ENCODE measurements at regions not wholly inside any gene's neighbourhood (a gene's known extent, or its start where the extent isn't known, plus 50 kb on each side); places are given as distances from the start of the nearest gene placed in this dataset.

DNA sequence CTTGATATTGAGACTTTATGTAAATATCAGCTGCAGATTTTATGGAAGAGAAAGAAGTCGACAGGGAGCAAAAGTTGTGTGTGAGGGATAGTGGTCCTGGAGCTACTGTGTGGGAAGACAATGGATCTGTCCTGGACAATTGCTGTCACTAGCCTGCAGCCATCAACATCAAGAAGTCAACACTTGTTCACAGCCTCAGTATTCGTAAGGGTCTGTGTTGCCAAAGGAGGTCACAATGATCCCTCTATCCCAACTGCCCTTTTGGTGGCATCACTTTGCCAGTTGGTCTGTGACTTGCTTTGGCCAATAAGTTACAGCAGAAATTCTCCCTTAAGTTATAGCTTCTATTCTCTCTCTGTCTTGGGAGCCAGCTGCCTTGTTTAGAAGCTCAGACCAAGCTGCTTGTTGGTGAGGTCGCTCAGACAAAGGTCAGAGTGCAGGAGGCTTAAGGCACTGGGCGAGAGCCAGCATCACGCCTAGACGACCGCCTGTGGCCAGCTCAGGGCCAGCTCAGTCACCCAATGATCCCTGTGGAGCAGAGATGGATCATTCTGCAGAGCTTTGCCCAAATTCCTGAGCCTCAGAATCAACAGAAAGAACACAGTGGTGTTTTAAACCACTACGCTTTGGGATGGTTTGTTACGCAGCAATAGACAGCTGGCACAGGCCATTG lies 134.9 kb downstream of the RHOU start:
- CTCF ChIA-PET (ENCODE audit: low intra/inter-chr PET ratio, low total read pairs), result no interaction called here

GRCh38 chr1:228871314-228872061 lies 136.2 kb downstream of the RHOU start:
- no peak overlapping the region for H3K9ac ChIP-seq (ENCODE audit: insufficient read depth, low read depth, low read length)
- H3K27ac ChIP-seq (ENCODE audit: extremely low read length, insufficient read depth, low read length), result no peak overlapping the region
- no peaks in the 10 kb centered on the region for H3K79me2 ChIP-seq (ENCODE audit: insufficient read depth, low read length)
- peaks cover 0 to 2% of the 10 kb centered on the region in 2 experiments; a peak in 1 of 5 replicates for H3K27me3 ChIP-seq (ENCODE audit: control insufficient read depth in 1 of 2, insufficient read depth in 2 of 2, low read length in 2 of 2)
- H3K4me2 ChIP-seq (ENCODE audit: low read depth, low read length), result no peak overlapping the region
- in situ Hi-C loops (cut with HindIII; ENCODE audit: extremely low pct_ligation_motif_present, low pct_unique_long_range_greater_than_20kb), result no loop called here
- H3K4me1 ChIP-seq (ENCODE audit: insufficient read depth, low read length), result peaks cover 50% of the 10 kb centered on the region
- WGBS (ENCODE audit: low lambda C conversion rate), result 76% methylated on average over 8 of the region's 8 CpGs
- no peaks in the 10 kb centered on the region for H3K36me3 ChIP-seq (replicated peaks in 1 of 2; ENCODE audit: control insufficient read depth in 1 of 2, insufficient read depth in 2 of 2, low read length in 2 of 2)
- peak overlapping the region; percentile 20 for H2AFZ ChIP-seq (ENCODE audit: low read length)
- no peaks in the 10 kb centered on the region for H4K20me1 ChIP-seq (ENCODE audit: insufficient read depth, low read length)
- ATAC-seq (no peak), FAIRE-seq (no peak), DNase-seq (ENCODE audit: low spot score) (no peak)
- ChIA-PET CTCF (ENCODE audit: low intra/inter-chr PET ratio, low total read pairs) (no interaction called here), POLR2A (no interaction called here)
- no peaks in the 10 kb centered on the region for H3K9me3 ChIP-seq (ENCODE audit: low read length)
- H3K4me3 ChIP-seq (replicated peaks in 1 of 3; ENCODE audit: insufficient read depth in 1 of 3, low read depth in 2 of 3, low read length in 3 of 3), result no peak overlapping the region
- BruUV-seq (replicated peaks), result no TSS peak
- intact Hi-C loops (cut with micrococcal nuclease; ENCODE audit: unreplicated experiment), result no loop called here
- TF ChIP-seq PBX3 (CRISPR knock-in tag; IDR thresholded peaks at IDR 0.05; ENCODE audit: borderline replicate concordance) (no peak), ZNF343 (CRISPR knock-in tag; IDR thresholded peaks at IDR 0.05) (no peak), SYNCRIP (IDR thresholded peaks at IDR 0.05; ENCODE audit: insufficient read depth, low read depth, low read length) (no peak), SP4 (CRISPR knock-in tag; IDR thresholded peaks at IDR 0.05) (no peak), ZNF354B (CRISPR knock-in tag; IDR thresholded peaks at IDR 0.05) (no peak), ZNF543 (CRISPR knock-in tag; IDR thresholded peaks at IDR 0.05) (no peak), MAFF (IDR thresholded peaks at IDR 0.05; ENCODE audit: low read depth, low read length) (no peak)
- TF ChIP-seq, protein P1, sequence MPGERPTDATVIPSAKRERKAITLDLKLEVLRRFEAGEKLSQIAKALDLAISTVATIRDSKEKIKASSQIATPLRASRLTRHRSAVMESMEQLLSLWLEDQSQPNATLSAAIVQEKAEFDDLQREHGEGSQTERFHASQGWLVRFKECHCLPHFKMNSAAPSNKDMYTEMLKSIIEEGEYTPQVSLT (CRISPR knock-in tag; IDR thresholded peaks at IDR 0.05; ENCODE audit: borderline replicate concordance, low read depth), result no peak
- TF ChIP-seq, protein P2, sequence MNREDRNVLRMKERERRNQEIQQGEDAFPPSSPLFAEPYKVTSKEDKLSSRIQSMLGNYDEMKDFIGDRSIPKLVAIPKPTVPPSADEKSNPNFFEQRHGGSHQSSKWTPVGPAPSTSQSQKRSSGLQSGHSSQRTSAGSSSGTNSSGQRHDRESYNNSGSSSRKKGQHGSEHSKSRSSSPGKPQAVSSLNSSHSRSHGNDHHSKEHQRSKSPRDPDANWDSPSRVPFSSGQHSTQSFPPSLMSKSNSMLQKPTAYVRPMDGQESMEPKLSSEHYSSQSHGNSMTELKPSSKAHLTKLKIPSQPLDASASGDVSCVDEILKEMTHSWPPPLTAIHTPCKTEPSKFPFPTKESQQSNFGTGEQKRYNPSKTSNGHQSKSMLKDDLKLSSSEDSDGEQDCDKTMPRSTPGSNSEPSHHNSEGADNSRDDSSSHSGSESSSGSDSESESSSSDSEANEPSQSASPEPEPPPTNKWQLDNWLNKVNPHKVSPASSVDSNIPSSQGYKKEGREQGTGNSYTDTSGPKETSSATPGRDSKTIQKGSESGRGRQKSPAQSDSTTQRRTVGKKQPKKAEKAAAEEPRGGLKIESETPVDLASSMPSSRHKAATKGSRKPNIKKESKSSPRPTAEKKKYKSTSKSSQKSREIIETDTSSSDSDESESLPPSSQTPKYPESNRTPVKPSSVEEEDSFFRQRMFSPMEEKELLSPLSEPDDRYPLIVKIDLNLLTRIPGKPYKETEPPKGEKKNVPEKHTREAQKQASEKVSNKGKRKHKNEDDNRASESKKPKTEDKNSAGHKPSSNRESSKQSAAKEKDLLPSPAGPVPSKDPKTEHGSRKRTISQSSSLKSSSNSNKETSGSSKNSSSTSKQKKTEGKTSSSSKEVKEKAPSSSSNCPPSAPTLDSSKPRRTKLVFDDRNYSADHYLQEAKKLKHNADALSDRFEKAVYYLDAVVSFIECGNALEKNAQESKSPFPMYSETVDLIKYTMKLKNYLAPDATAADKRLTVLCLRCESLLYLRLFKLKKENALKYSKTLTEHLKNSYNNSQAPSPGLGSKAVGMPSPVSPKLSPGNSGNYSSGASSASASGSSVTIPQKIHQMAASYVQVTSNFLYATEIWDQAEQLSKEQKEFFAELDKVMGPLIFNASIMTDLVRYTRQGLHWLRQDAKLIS (CRISPR knock-in tag; IDR thresholded peaks at IDR 0.05), result no peak

More for the DNA sequence above, 134.9 kb downstream of the RHOU start:
- POLR2A ChIA-PET, result interaction anchor here (0.9 to 1.2 kb wide), 3 partner anchors 9 to 32 kb away, joined by 3 to 4 read pairs (median 3); no protein-coding TSS in a partner anchor
- Histone ChIP-seq H3K4me3 (replicated peaks in 1 of 3; ENCODE audit: insufficient read depth in 1 of 3, low read depth in 2 of 3, low read length in 3 of 3) (no peak overlapping the region), H4K20me1 (ENCODE audit: insufficient read depth, low read length) (no peaks in the 10 kb centered on the region), H3K9me3 (ENCODE audit: low read length) (no peaks in the 10 kb centered on the region), H3K27me3 (ENCODE audit: control insufficient read depth in 1 of 2, insufficient read depth in 2 of 2, low read length in 2 of 2) (no peaks in the 10 kb centered on the region), H3K27ac (ENCODE audit: extremely low read length, insufficient read depth, low read length) (no peak overlapping the region), H3K4me2 (ENCODE audit: low read depth, low read length) (no peak overlapping the region), H3K9ac (ENCODE audit: insufficient read depth, low read depth, low read length) (no peak overlapping the region), H3K4me1 (ENCODE audit: insufficient read depth, low read length) (peaks cover 57% of the 10 kb centered on the region), H2AFZ (ENCODE audit: low read length) (no peak overlapping the region), H3K36me3 (replicated peaks in 1 of 2; ENCODE audit: control insufficient read depth in 1 of 2, insufficient read depth in 2 of 2, low read length in 2 of 2) (no peaks in the 10 kb centered on the region), H3K79me2 (ENCODE audit: insufficient read depth, low read length) (no peaks in the 10 kb centered on the region)
- FAIRE-seq (peak; percentile 4), DNase-seq (ENCODE audit: low spot score) (no peak), ATAC-seq (no peak)
- no peak for TF ChIP-seq ZNF326 (CRISPR knock-in tag; IDR thresholded peaks at IDR 0.05; ENCODE audit: borderline replicate concordance)
- TF ChIP-seq RBAK (CRISPR knock-in tag; IDR thresholded peaks at IDR 0.05), result peak; percentile 76; the same call in 1 of the 2 replicates
- in situ Hi-C loops (cut with HindIII; ENCODE audit: extremely low pct_ligation_motif_present, low pct_unique_long_range_greater_than_20kb), result no loop called here
- intact Hi-C loops (cut with micrococcal nuclease; ENCODE audit: unreplicated experiment), result no loop called here
- BruUV-seq (replicated peaks), result no TSS peak
- 69% methylated on average over 6 of the region's 9 CpGs for WGBS (ENCODE audit: low lambda C conversion rate)

Data from HepG2 (cell line).